Adrenal gland (tissue), 5 donors: ENCODE measurements at regions not wholly inside any gene's neighbourhood (a gene's known extent, or its start where the extent isn't known, plus 50 kb on each side); places are given as distances from the start of the nearest gene placed in this dataset.

ENCODE experiments used
- POLR2A ChIP-seq, 2 donors: fragments of 450-650 bp; IDR thresholded peaks; one replicate each; pipeline ENCODE4 v1.6.1; 2017; ENCODE audit warnings: antibody characterized with exemption in 2 of 2, mild to moderate bottlenecking in 2 of 2, moderate library complexity in 1 of 2
- TF ChIP-seq, protein P1 (sequence below), 6 experiments: fragments of 450-650 bp in 4 of 6; fragments of 200-600 bp in 2 of 6; sonication (generic) in 1 of 6; IDR thresholded peaks; 1 replicate in 5 of 6; 2 replicates in 1 of 6; pipeline versions ENCODE4 v1.5.1 to v1.8.0; 2016 to 2021; ENCODE audit warnings: antibody characterized with exemption in 6 of 6, mild to moderate bottlenecking in 2 of 6, moderate library complexity in 1 of 6
- donor health status: DM: no; HTN: no; CAD: no.

DNA sequence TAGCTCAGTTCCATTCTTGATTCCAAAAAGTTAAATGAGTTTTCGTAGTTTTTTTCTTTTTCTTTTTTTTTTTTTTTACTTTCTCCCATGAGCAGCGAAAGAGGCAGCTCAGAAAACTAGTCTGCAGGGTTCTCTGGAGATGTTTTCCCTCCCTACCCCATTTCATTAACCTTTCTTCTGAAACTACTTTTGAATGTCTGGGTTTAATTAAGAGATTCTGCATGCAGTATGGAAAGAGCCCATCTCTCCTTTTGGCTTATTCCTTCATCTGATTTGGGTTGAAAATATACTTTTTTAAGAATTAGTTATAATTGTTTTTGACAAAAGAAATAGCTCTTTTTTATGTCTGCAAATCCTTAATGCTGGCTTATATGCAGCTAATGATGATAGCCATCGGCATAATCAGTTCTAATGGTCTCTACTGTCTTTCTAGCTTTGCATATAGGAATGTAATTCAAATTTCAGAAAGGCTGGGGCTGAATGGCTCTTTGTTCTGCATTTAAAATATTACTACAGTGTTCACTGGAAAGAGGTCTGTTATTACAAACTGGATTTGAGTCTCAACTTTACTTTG, 265.3 kb downstream of the FAT3 start:
- TF ChIP-seq, protein P1, sequence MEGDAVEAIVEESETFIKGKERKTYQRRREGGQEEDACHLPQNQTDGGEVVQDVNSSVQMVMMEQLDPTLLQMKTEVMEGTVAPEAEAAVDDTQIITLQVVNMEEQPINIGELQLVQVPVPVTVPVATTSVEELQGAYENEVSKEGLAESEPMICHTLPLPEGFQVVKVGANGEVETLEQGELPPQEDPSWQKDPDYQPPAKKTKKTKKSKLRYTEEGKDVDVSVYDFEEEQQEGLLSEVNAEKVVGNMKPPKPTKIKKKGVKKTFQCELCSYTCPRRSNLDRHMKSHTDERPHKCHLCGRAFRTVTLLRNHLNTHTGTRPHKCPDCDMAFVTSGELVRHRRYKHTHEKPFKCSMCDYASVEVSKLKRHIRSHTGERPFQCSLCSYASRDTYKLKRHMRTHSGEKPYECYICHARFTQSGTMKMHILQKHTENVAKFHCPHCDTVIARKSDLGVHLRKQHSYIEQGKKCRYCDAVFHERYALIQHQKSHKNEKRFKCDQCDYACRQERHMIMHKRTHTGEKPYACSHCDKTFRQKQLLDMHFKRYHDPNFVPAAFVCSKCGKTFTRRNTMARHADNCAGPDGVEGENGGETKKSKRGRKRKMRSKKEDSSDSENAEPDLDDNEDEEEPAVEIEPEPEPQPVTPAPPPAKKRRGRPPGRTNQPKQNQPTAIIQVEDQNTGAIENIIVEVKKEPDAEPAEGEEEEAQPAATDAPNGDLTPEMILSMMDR (IDR thresholded peaks at IDR 0.05) = no peak
- TF ChIP-seq POLR2A (IDR thresholded peaks at IDR 0.05) = no peak
